ENCODE measurements at regions not wholly inside any gene's neighbourhood (a gene's known extent, or its start where the extent isn't known, plus 50 kb on each side); places are given as distances from the start of the nearest gene placed in this dataset.
A peak's percentile ranks its signal among the peaks of the same experiment; 100 is the strongest.

- ATAC-seq, result no peak
Measured at GRCh38 chr1:208600456-208601190, 356.4 kb upstream of the PLXNA2 start.

GRCh38 chr1:208601561-208601960, 357.4 kb upstream of the PLXNA2 start:
- Histone ChIP-seq H3K4me1 (peaks cover 0 to 14% (median 4%) of the 10 kb centered on the region in 9 donors), H3K27me3 (no peaks in the 10 kb centered on the region), H3K27ac (no peak overlapping the region), H3K9me3 (no peaks in the 10 kb centered on the region), H3K4me3 (no peak overlapping the region), H3K36me3 (no peaks in the 10 kb centered on the region)
- intact Hi-C loops (cut with DNase I), result no loop called here
- DNase-seq (no peak), ATAC-seq (peak in 5 of 8 donors; percentile 55 to 79 (median 65))
- WGBS, 2 donors, result 16 to 24% methylated on average over 3 of the region's 3 CpGs
- TF ChIP-seq CTCF (IDR thresholded peaks at IDR 0.05), result no peak

More at GRCh38 chr1:208600456-208601190, 356.4 kb upstream of the PLXNA2 start:
- TF ChIP-seq CTCF (IDR thresholded peaks at IDR 0.05), result no peak
- H3K4me1 ChIP-seq, result peaks cover 0 to 14% (median 4%) of the 10 kb centered on the region in 9 donors
- DNase-seq, result no peak
- H3K27me3 ChIP-seq, result no peaks in the 10 kb centered on the region
- H3K9me3 ChIP-seq, result no peaks in the 10 kb centered on the region
- H3K4me3 ChIP-seq, result no peak overlapping the region
- WGBS, 2 donors, result 56 to 67% methylated on average over 6 of the region's 6 CpGs
- H3K27ac ChIP-seq, result no peak overlapping the region
- intact Hi-C loops (cut with DNase I), result no loop called here
- H3K36me3 ChIP-seq, result no peaks in the 10 kb centered on the region

- TF ChIP-seq CTCF (IDR thresholded peaks at IDR 0.05), result no peak
- H3K9me3 ChIP-seq, result no peaks in the 10 kb centered on the region
- H3K4me1 ChIP-seq, result peaks cover 0 to 14% (median 4%) of the 10 kb centered on the region in 9 donors
- intact Hi-C loops (cut with DNase I), result no loop called here
- DNase-seq (no peak), ATAC-seq (no peak)
- H3K4me3 ChIP-seq, result no peak overlapping the region
- H3K27ac ChIP-seq, result no peak overlapping the region
- no peaks in the 10 kb centered on the region for H3K27me3 ChIP-seq
- no peaks in the 10 kb centered on the region for H3K36me3 ChIP-seq
- WGBS, 2 donors, result 50 to 78% methylated on average over 2 of the region's 2 CpGs
Measured at GRCh38 chr1:208603721-208604120, 359.5 kb upstream of the PLXNA2 start.

GRCh38 chr1:208604295-208604694, 360.1 kb upstream of the PLXNA2 start:
- Histone ChIP-seq H3K36me3 (no peaks in the 10 kb centered on the region), H3K4me3 (no peak overlapping the region), H3K4me1 (peaks cover 0 to 14% (median 4%) of the 10 kb centered on the region in 9 donors), H3K9me3 (no peaks in the 10 kb centered on the region), H3K27me3 (no peaks in the 10 kb centered on the region), H3K27ac (no peak overlapping the region)
- intact Hi-C loops (cut with DNase I), result no loop called here
- no peak for DNase-seq
- no peak for TF ChIP-seq CTCF (IDR thresholded peaks at IDR 0.05)
- ATAC-seq, result no peak
- 61 to 62% methylated on average over 4 of the region's 4 CpGs for WGBS, 2 donors

Measured in heart right ventricle (tissue), 16 donors.